Esophagus squamous epithelium (tissue), 4 donors: ENCODE measurements at regions not wholly inside any gene's neighbourhood (a gene's known extent, or its start where the extent isn't known, plus 50 kb on each side); places are given as distances from the start of the nearest gene placed in this dataset.

ENCODE experiments used
- POLR2A ChIP-seq, 4 donors: fragments of 450-650 bp; IDR thresholded peaks; one replicate each; pipeline ENCODE4 v1.6.1; 2017; ENCODE audit warnings: antibody characterized with exemption in 4 of 4, mild to moderate bottlenecking in 4 of 4, moderate library complexity in 3 of 4
- TF ChIP-seq, protein P1 (sequence below), 6 experiments: fragments of 450-650 bp in 4 of 6; fragments of 200-600 bp in 2 of 6; sonication (generic) in 2 of 6; IDR thresholded peaks; one replicate each; pipeline ENCODE4 v1.5.1; 2016 to 2019; ENCODE audit warnings: antibody characterized with exemption in 6 of 6, mild to moderate bottlenecking in 4 of 6, moderate library complexity in 4 of 6

DNA sequence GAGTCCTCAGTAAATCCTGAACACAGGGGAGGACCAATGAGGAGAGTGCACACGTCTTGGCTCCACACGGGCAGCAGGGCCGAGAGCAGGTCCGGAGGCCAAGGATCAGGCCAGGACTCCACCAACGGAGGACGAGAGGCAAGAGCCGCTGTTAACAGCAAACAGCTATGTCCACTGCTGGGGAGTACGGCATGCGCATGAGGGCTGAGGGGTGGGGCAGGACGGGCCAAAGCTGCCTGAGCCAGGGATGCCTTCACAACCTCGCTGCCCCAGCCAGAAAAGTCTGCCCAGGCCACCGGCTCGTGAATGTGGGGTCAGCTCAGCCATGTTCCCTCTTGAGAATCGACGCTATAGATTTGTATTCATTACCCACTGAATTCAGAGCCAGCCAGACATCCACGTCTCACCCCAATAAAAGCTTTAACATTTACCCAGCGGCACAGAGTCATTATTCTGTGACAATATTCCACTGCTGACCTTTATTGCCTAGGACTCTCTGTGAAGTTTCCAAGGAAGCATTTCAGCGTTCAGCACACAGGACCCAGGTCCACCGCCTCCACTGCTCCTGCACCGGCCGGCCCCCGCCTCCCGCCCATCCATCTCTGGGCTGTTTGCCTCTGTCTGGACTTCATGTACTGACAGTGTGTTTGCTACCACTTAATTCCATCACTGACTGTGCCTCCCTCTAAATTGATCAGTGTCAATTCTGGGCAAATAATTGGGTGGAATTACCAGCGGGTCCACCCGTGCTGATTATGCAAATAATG is 384.9 kb downstream of the SHANK2 start:
- TF ChIP-seq, protein P1, sequence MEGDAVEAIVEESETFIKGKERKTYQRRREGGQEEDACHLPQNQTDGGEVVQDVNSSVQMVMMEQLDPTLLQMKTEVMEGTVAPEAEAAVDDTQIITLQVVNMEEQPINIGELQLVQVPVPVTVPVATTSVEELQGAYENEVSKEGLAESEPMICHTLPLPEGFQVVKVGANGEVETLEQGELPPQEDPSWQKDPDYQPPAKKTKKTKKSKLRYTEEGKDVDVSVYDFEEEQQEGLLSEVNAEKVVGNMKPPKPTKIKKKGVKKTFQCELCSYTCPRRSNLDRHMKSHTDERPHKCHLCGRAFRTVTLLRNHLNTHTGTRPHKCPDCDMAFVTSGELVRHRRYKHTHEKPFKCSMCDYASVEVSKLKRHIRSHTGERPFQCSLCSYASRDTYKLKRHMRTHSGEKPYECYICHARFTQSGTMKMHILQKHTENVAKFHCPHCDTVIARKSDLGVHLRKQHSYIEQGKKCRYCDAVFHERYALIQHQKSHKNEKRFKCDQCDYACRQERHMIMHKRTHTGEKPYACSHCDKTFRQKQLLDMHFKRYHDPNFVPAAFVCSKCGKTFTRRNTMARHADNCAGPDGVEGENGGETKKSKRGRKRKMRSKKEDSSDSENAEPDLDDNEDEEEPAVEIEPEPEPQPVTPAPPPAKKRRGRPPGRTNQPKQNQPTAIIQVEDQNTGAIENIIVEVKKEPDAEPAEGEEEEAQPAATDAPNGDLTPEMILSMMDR (IDR thresholded peaks at IDR 0.05), result no peak
- TF ChIP-seq POLR2A (IDR thresholded peaks at IDR 0.05), result no peak
